HCT116 (cell line): ENCODE measurements at regions not wholly inside any gene's neighbourhood (a gene's known extent, or its start where the extent isn't known, plus 50 kb on each side); places are given as distances from the start of the nearest gene placed in this dataset.

ENCODE experiments used
- CTCF ChIP-seq, 3 experiments: fragments of 200-600 bp in 1 of 3; sonication (generic) in 1 of 3; IDR thresholded peaks in 2 of 3; conservative IDR thresholded peaks in 1 of 3; 2 replicates each; pipeline ENCODE4 v1.5.1; 2012 to 2017; ENCODE audit warnings: low read depth in 2 of 3, low read length in 2 of 3, antibody characterized with exemption in 1 of 3, borderline replicate concordance in 1 of 3, control low read depth in 1 of 3, mild to moderate bottlenecking in 1 of 3, mixed read lengths in 1 of 3, mixed run types in 1 of 3, moderate library complexity in 1 of 3; ENCODE audit not compliant: insufficient read depth in 1 of 3
- EZH2 ChIP-seq: fragments of 200-600 bp; sonication (generic); IDR thresholded peaks from 2 replicates; pipeline ENCODE4 v1.6.1; 2017; ENCODE audit warnings: antibody characterized with exemption, mixed run types
- MAX ChIP-seq: IDR thresholded peaks from 2 replicates; pipeline ENCODE4 v1.6.1; 2012
- POLR2AphosphoS5 ChIP-seq: IDR thresholded peaks from 2 replicates; pipeline ENCODE4 v1.6.1; 2011; ENCODE audit warnings: mild to moderate bottlenecking, low read depth, low read length, moderate library complexity
- RAD21 ChIP-seq: IDR thresholded peaks from 2 replicates; pipeline ENCODE4 v1.6.1; 2012; ENCODE audit warnings: low read depth, mild to moderate bottlenecking
- TF ChIP-seq, protein P1 (sequence below): IDR thresholded peaks from 2 replicates; pipeline ENCODE4 v1.6.1; 2012
- TF ChIP-seq, protein P2 (sequence below): IDR thresholded peaks from 2 replicates; pipeline ENCODE4 v1.6.1; 2012; ENCODE audit warnings: low read depth

GRCh38 chr4:57254754-57255153, 144.6 kb upstream of the IGFBP7 start:
- TF ChIP-seq EZH2 (no peak), CTCF (IDR thresholded peaks at IDR 0.05 in 2 of 3, conservative IDR thresholded peaks at IDR 0.05 in 1 of 3; ENCODE audit: borderline replicate concordance in 1 of 3, insufficient read depth in 1 of 3, low read depth in 2 of 3, low read length in 2 of 3) (no peak), POLR2AphosphoS5 (no peak), MAX (no peak), RAD21 (no peak)
- TF ChIP-seq, protein P1, sequence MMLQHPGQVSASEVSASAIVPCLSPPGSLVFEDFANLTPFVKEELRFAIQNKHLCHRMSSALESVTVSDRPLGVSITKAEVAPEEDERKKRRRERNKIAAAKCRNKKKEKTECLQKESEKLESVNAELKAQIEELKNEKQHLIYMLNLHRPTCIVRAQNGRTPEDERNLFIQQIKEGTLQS = no peak
- TF ChIP-seq, protein P2, sequence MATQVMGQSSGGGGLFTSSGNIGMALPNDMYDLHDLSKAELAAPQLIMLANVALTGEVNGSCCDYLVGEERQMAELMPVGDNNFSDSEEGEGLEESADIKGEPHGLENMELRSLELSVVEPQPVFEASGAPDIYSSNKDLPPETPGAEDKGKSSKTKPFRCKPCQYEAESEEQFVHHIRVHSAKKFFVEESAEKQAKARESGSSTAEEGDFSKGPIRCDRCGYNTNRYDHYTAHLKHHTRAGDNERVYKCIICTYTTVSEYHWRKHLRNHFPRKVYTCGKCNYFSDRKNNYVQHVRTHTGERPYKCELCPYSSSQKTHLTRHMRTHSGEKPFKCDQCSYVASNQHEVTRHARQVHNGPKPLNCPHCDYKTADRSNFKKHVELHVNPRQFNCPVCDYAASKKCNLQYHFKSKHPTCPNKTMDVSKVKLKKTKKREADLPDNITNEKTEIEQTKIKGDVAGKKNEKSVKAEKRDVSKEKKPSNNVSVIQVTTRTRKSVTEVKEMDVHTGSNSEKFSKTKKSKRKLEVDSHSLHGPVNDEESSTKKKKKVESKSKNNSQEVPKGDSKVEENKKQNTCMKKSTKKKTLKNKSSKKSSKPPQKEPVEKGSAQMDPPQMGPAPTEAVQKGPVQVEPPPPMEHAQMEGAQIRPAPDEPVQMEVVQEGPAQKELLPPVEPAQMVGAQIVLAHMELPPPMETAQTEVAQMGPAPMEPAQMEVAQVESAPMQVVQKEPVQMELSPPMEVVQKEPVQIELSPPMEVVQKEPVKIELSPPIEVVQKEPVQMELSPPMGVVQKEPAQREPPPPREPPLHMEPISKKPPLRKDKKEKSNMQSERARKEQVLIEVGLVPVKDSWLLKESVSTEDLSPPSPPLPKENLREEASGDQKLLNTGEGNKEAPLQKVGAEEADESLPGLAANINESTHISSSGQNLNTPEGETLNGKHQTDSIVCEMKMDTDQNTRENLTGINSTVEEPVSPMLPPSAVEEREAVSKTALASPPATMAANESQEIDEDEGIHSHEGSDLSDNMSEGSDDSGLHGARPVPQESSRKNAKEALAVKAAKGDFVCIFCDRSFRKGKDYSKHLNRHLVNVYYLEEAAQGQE = no peak
